ENCODE measurements at regions not wholly inside any gene's neighbourhood (a gene's known extent, or its start where the extent isn't known, plus 50 kb on each side); places are given as distances from the start of the nearest gene placed in this dataset.

- ChIA-PET POLR2A (no interaction called here), CTCF (no interaction called here)
- H2AFZ ChIP-seq (ENCODE audit: low read depth, low read length): no peak overlapping the region
- H3K36me3 ChIP-seq (ENCODE audit: control insufficient read depth in 2 of 2, extremely low read depth in 1 of 2, insufficient read depth in 2 of 2, low read length in 2 of 2): no peaks in the 10 kb centered on the region
- H3K4me1 ChIP-seq (ENCODE audit: control insufficient read depth, extremely low read depth, insufficient read depth, low read length): no peaks in the 10 kb centered on the region
- H4K20me1 ChIP-seq (replicated peaks; ENCODE audit: control insufficient read depth, extremely low read depth, insufficient read depth, low read length): no peaks in the 10 kb centered on the region
- dilution Hi-C loops (cut with MboI; ENCODE audit: extremely low pct_ligation_motif_present, low sequenced_read_pairs) (no loop called here), intact Hi-C loops (cut with micrococcal nuclease) (no loop called here)
- no peak for DNase-seq (ENCODE audit: low read depth, low spot score)
- no peak overlapping the region for H3K4me2 ChIP-seq (ENCODE audit: insufficient read depth, low read length)
- H3K9me1 ChIP-seq (replicated peaks; ENCODE audit: control insufficient read depth, extremely low read depth, insufficient read depth, low read length): no peaks in the 10 kb centered on the region
- no peaks in the 10 kb centered on the region for H3K79me2 ChIP-seq (ENCODE audit: control insufficient read depth, insufficient read depth, low read length)
- H3K9ac ChIP-seq (replicated peaks; ENCODE audit: extremely low read depth, insufficient read depth, low read length): no peak overlapping the region
- H3K4me3 ChIP-seq (replicated peaks in 1 of 3; ENCODE audit: insufficient read depth in 1 of 3, low read depth in 1 of 3, low read length in 3 of 3): no peak overlapping the region
- BruUV-seq (replicated peaks): no TSS peak
- no peak for TF ChIP-seq EZH2 (IDR thresholded peaks at IDR 0.05; ENCODE audit: borderline replicate concordance, low read depth, low read length, severe bottlenecking)
- TF ChIP-seq POLR2A (IDR thresholded peaks at IDR 0.05; ENCODE audit: low read depth, low read length): no peak
- TF ChIP-seq MYC (IDR thresholded peaks at IDR 0.05; ENCODE audit: low read depth, low read length): no peak
- TF ChIP-seq POLR2AphosphoS5 (IDR thresholded peaks at IDR 0.05; ENCODE audit: insufficient read depth, low read depth, low read length): no peak
- TF ChIP-seq MAX (IDR thresholded peaks at IDR 0.05; ENCODE audit: insufficient read depth, insufficient read length): no peak
- TF ChIP-seq, protein P1, sequence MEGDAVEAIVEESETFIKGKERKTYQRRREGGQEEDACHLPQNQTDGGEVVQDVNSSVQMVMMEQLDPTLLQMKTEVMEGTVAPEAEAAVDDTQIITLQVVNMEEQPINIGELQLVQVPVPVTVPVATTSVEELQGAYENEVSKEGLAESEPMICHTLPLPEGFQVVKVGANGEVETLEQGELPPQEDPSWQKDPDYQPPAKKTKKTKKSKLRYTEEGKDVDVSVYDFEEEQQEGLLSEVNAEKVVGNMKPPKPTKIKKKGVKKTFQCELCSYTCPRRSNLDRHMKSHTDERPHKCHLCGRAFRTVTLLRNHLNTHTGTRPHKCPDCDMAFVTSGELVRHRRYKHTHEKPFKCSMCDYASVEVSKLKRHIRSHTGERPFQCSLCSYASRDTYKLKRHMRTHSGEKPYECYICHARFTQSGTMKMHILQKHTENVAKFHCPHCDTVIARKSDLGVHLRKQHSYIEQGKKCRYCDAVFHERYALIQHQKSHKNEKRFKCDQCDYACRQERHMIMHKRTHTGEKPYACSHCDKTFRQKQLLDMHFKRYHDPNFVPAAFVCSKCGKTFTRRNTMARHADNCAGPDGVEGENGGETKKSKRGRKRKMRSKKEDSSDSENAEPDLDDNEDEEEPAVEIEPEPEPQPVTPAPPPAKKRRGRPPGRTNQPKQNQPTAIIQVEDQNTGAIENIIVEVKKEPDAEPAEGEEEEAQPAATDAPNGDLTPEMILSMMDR (IDR thresholded peaks at IDR 0.05; ENCODE audit: extremely low read depth in 1 of 2, insufficient read depth in 1 of 2, low read depth in 1 of 2, low read length in 2 of 2): no peak
- no peak for TF ChIP-seq JUN (IDR thresholded peaks at IDR 0.05; ENCODE audit: borderline replicate concordance, insufficient read depth, insufficient read length, low read depth)
- TF ChIP-seq FOS (IDR thresholded peaks at IDR 0.05; ENCODE audit: borderline replicate concordance, insufficient read depth, low read length): no peak
- TF ChIP-seq GATA2 (IDR thresholded peaks at IDR 0.05; ENCODE audit: insufficient read depth, insufficient read length, low read depth, low read length): no peak
- H3K27ac ChIP-seq (ENCODE audit: insufficient read depth, low read depth, low read length): no peak overlapping the region
- FAIRE-seq: no peak
- peaks cover 4% of the 10 kb centered on the region for H3K9me3 ChIP-seq (replicated peaks; ENCODE audit: control insufficient read depth, insufficient read depth, low read length)
- H3K27me3 ChIP-seq (ENCODE audit: control insufficient read depth in 2 of 2, insufficient read depth in 2 of 2, low read length in 2 of 2): no peaks in the 10 kb centered on the region
Measured at GRCh38 chr7:71009636-71010035, 122.3 kb upstream of the GALNT17 start.
